GM23338 (cell line): ENCODE measurements at regions not wholly inside any gene's neighbourhood (a gene's known extent, or its start where the extent isn't known, plus 50 kb on each side); places are given as distances from the start of the nearest gene placed in this dataset.

Experiments used
- ATAC-seq: fragments of 200-7000 bp; cut with Tn5 transposase; 3 replicates; pipeline ENCODE4 v1.9.1; 2020
- DNase-seq: peaks from one replicate; pipeline ENCODE4 v3.0.0-alpha.2; 2015; ENCODE audit warnings: low spot score
- H2AFZ ChIP-seq: fragments of 200-600 bp; sonication (generic); 2 replicates; pipeline ENCODE4 v1.8.0; 2016; ENCODE audit warnings: antibody characterized with exemption, mild to moderate bottlenecking, moderate library complexity
- H3F3A ChIP-seq: fragments of 200-600 bp; sonication (generic); replicated peaks from 2 replicates; pipeline ENCODE4 v1.8.0; 2017; ENCODE audit warnings: antibody characterized with exemption, mixed run types, low read depth
- H3K27ac ChIP-seq: fragments of 200-600 bp; sonication (generic); 2 replicates; pipeline ENCODE4 v1.6.1; 2016; ENCODE audit warnings: low read depth
- H3K27me3 ChIP-seq: fragments of 200-600 bp; sonication (generic); 2 replicates; pipeline ENCODE4 v1.8.0; 2016; ENCODE audit warnings: mild to moderate bottlenecking, mixed run types, moderate library complexity; ENCODE audit not compliant: insufficient read depth
- H3K36me3 ChIP-seq: fragments of 200-600 bp; sonication (generic); 2 replicates; pipeline ENCODE4 v1.8.0; 2016; ENCODE audit warnings: mild to moderate bottlenecking; ENCODE audit not compliant: insufficient read depth
- H3K4me1 ChIP-seq: fragments of 200-600 bp; sonication (generic); 2 replicates; pipeline ENCODE4 v1.8.0; 2016; ENCODE audit warnings: mild to moderate bottlenecking, moderate library complexity; ENCODE audit not compliant: insufficient read depth
- H3K4me2 ChIP-seq: fragments of 200-600 bp; sonication (generic); 2 replicates; pipeline ENCODE4 v1.7.1; 2017; ENCODE audit warnings: mixed run types
- H3K4me3 ChIP-seq: fragments of 200-600 bp; sonication (generic); 2 replicates; pipeline ENCODE4 v1.6.1; 2016; ENCODE audit warnings: mixed run types
- H3K79me2 ChIP-seq: fragments of 200-600 bp; sonication (generic); replicated peaks from 2 replicates; pipeline ENCODE4 v1.8.0; 2017; ENCODE audit warnings: mild to moderate bottlenecking; ENCODE audit not compliant: insufficient read depth
- H3K9me2 ChIP-seq: fragments of 200-600 bp; sonication (generic); 2 replicates; pipeline ENCODE4 v1.8.0; 2017; ENCODE audit not compliant: insufficient read depth
- H4K20me1 ChIP-seq: fragments of 200-600 bp; sonication (generic); replicated peaks from 2 replicates; pipeline ENCODE4 v1.8.0; 2017; ENCODE audit warnings: mild to moderate bottlenecking; ENCODE audit not compliant: insufficient read depth
- H3K27ac Mint-ChIP-seq: 2 replicates; pipeline ENCODE4 v1.8.0; 2020; ENCODE audit warnings: inconsistent platforms, mild to moderate bottlenecking, moderate library complexity, mixed read lengths
- H3K27me3 Mint-ChIP-seq: 3 replicates; pipeline ENCODE4 v1.8.0; 2022; ENCODE audit warnings: low read depth, mild to moderate bottlenecking, moderate library complexity, mixed read lengths, inconsistent platforms; ENCODE audit not compliant: insufficient read depth, poor library complexity
- H3K36me3 Mint-ChIP-seq: 3 replicates; pipeline ENCODE4 v1.8.0; 2021; ENCODE audit warnings: low read depth, mild to moderate bottlenecking, inconsistent platforms, moderate library complexity, mixed read lengths
- H3K4me1 Mint-ChIP-seq: 3 replicates; pipeline ENCODE4 v1.8.0; 2020; ENCODE audit warnings: mild to moderate bottlenecking, inconsistent platforms, mixed read lengths
- H3K4me3 Mint-ChIP-seq: 3 replicates; pipeline ENCODE4 v1.8.0; 2021; ENCODE audit warnings: moderate library complexity, mild to moderate bottlenecking, inconsistent platforms, mixed read lengths
- H3K9me3 Mint-ChIP-seq: 3 replicates; pipeline ENCODE4 v1.8.0; 2020; ENCODE audit warnings: moderate library complexity, mild to moderate bottlenecking, inconsistent platforms, mixed read lengths
- CREB1 ChIP-seq: fragments of 250-450 bp; sonication (Bioruptor Pico); IDR thresholded peaks from 2 replicates; pipeline ENCODE4 v1.5.0; 2020; ENCODE audit warnings: low read depth, mild to moderate bottlenecking, moderate library complexity
- EZH2phosphoT487 ChIP-seq: fragments of 200-600 bp; sonication (generic); IDR thresholded peaks from one replicate; pipeline ENCODE4 v1.8.1; 2018; ENCODE audit warnings: antibody characterized with exemption; ENCODE audit not compliant: unreplicated experiment
- JUNB ChIP-seq: IDR thresholded peaks from one replicate; pipeline ENCODE4 v1.6.1; 2016; ENCODE audit warnings: antibody characterized with exemption; ENCODE audit not compliant: unreplicated experiment
- NANOG ChIP-seq: IDR thresholded peaks from 2 replicates; pipeline ENCODE4 v1.6.1; 2016; ENCODE audit warnings: antibody characterized with exemption, borderline replicate concordance
- POLR2AphosphoS5 ChIP-seq: IDR thresholded peaks from 2 replicates; pipeline ENCODE4 v1.6.1; 2016; ENCODE audit warnings: antibody characterized with exemption, low read depth
- ZNF114 ChIP-seq: fragments of 250-450 bp; sonication (Bioruptor Pico); IDR thresholded peaks from 2 replicates; pipeline ENCODE4 v1.5.0; 2020; ENCODE audit warnings: mild to moderate bottlenecking, moderate library complexity
- ZNF462 ChIP-seq: fragments of 250-450 bp; sonication (Bioruptor Pico); IDR thresholded peaks from 2 replicates; pipeline ENCODE4 v1.5.0; 2020; ENCODE audit warnings: mild to moderate bottlenecking, moderate library complexity
- TF ChIP-seq, protein P1 (sequence below): IDR thresholded peaks from one replicate; pipeline ENCODE4 v1.6.1; 2018; ENCODE audit warnings: antibody characterized with exemption; ENCODE audit not compliant: unreplicated experiment

DNA sequence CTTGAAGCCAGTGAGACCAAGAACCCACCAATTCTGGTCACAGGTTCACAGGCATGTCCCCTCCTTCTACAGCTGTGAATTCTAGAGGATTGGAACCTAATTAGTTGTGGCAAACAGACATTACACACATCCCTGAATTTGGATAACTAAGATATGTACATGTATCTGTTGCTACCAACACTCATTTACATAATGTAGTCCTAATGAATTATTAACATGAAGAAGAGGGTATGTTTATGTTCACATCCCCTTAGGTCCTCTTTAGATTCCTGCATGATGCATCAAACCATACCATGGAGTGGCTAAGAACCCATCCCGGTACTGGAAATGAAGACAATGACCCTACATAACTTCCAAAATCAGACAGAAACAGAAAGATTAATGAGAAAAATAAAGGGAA lies 326.9 kb upstream of the RBMY1B start (continued):
- no peak for TF ChIP-seq ZNF462

- TF ChIP-seq POLR2AphosphoS5 (no peak), ZNF114 (CRISPR knock-in tag) (no peak), NANOG (no peak), EZH2phosphoT487 (no peak), JUNB (no peak), CREB1 (no peak)
- TF ChIP-seq, protein P1, sequence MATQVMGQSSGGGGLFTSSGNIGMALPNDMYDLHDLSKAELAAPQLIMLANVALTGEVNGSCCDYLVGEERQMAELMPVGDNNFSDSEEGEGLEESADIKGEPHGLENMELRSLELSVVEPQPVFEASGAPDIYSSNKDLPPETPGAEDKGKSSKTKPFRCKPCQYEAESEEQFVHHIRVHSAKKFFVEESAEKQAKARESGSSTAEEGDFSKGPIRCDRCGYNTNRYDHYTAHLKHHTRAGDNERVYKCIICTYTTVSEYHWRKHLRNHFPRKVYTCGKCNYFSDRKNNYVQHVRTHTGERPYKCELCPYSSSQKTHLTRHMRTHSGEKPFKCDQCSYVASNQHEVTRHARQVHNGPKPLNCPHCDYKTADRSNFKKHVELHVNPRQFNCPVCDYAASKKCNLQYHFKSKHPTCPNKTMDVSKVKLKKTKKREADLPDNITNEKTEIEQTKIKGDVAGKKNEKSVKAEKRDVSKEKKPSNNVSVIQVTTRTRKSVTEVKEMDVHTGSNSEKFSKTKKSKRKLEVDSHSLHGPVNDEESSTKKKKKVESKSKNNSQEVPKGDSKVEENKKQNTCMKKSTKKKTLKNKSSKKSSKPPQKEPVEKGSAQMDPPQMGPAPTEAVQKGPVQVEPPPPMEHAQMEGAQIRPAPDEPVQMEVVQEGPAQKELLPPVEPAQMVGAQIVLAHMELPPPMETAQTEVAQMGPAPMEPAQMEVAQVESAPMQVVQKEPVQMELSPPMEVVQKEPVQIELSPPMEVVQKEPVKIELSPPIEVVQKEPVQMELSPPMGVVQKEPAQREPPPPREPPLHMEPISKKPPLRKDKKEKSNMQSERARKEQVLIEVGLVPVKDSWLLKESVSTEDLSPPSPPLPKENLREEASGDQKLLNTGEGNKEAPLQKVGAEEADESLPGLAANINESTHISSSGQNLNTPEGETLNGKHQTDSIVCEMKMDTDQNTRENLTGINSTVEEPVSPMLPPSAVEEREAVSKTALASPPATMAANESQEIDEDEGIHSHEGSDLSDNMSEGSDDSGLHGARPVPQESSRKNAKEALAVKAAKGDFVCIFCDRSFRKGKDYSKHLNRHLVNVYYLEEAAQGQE, result no peak
- Mint-ChIP-seq H3K36me3 (no peaks in the 10 kb centered on the region), H3K4me3 (no peak overlapping the region), H3K9me3 (peaks cover 62% of the 10 kb centered on the region), H3K4me1 (no peaks in the 10 kb centered on the region), H3K27ac (no peak overlapping the region), H3K27me3 (no peaks in the 10 kb centered on the region)
- Histone ChIP-seq H3K27ac (no peak overlapping the region), H2AFZ (no peak overlapping the region), H3K9me2 (no peaks in the 10 kb centered on the region), H3K4me1 (no peaks in the 10 kb centered on the region), H3K27me3 (no peaks in the 10 kb centered on the region), H4K20me1 (no peaks in the 10 kb centered on the region), H3F3A (no peaks in the 10 kb centered on the region), H3K4me3 (no peak overlapping the region), H3K79me2 (no peaks in the 10 kb centered on the region), H3K4me2 (no peak overlapping the region), H3K36me3 (no peaks in the 10 kb centered on the region)
- ATAC-seq (no peak), DNase-seq (no peak)
Measured at GRCh38 chrY:21185419-21186105, 325.6 kb upstream of the RBMY1B start.
